Esophagus muscularis mucosa (tissue), 4 donors: ENCODE measurements at regions not wholly inside any gene's neighbourhood (a gene's known extent, or its start where the extent isn't known, plus 50 kb on each side); places are given as distances from the start of the nearest gene placed in this dataset.

Source experiments
- DNase-seq: peaks from one replicate; pipeline ENCODE4 v3.0.0-alpha.2; 2017; ENCODE audit errors: extremely low spot score
- H3K27ac ChIP-seq, 4 donors: fragments of 200-600 bp; sonication (generic); replicated peaks in 1 of 4; 1 replicate in 3 of 4; 2 replicates in 1 of 4; pipeline ENCODE4 v1.5.1; 2016 to 2019; ENCODE audit warnings: mild to moderate bottlenecking in 1 of 4
- H3K27me3 ChIP-seq, 4 donors: fragments of 200-600 bp; sonication (generic); one replicate each; pipeline versions ENCODE4 v1.5.1 to v1.6.0; 2016 to 2019
- H3K36me3 ChIP-seq, 4 donors: fragments of 200-600 bp; sonication (generic); one replicate each; pipeline ENCODE4 v1.5.1; 2016 to 2019
- H3K4me1 ChIP-seq, 4 donors: fragments of 200-600 bp; sonication (generic); one replicate each; pipeline ENCODE4 v1.5.1; 2016 to 2019
- H3K4me3 ChIP-seq, 4 donors: fragments of 200-600 bp; sonication (generic); 1 replicate in 2 of 4; 2 replicates in 2 of 4; pipeline ENCODE4 v1.5.1; 2016 to 2019; ENCODE audit warnings: mild to moderate bottlenecking in 4 of 4, moderate library complexity in 1 of 4
- H3K9me3 ChIP-seq, 4 donors: fragments of 200-600 bp; sonication (generic); 1 replicate in 3 of 4; 2 replicates in 1 of 4; pipeline ENCODE4 v1.5.1; 2016 to 2019
- EP300 ChIP-seq: sonication (generic); formaldehyde crosslinking; IDR thresholded peaks from one replicate; pipeline ENCODE4 v1.6.1; 2017; ENCODE audit warnings: antibody characterized with exemption
- POLR2A ChIP-seq: fragments of 450-650 bp; IDR thresholded peaks from one replicate; pipeline ENCODE4 v1.6.1; 2017; ENCODE audit warnings: antibody characterized with exemption, moderate library complexity, mild to moderate bottlenecking, low read depth
- POLR2AphosphoS5 ChIP-seq, 2 donors: sonication (generic); formaldehyde crosslinking; IDR thresholded peaks; one replicate each; pipeline ENCODE4 v1.6.1; 2017; ENCODE audit warnings: antibody characterized with exemption in 2 of 2
- WGBS: methylation state at CpG from one replicate; pipeline ENCODE4 v1.1.5; 2018; 5-methylcytosine and 5-hydroxymethylcytosine counted together
- intact Hi-C: fragments of 100-400 bp; cut with DNase I; formaldehyde crosslinking; loops from one replicate; pipeline ENCODE4 v1.15.1; 2023
- TF ChIP-seq, protein P1 (sequence below), 3 experiments: fragments of 200-600 bp in 2 of 3; fragments of 450-650 bp in 1 of 3; sonication (generic) in 2 of 3; IDR thresholded peaks; one replicate each; pipeline ENCODE4 v1.5.1; 2017 to 2019; ENCODE audit warnings: antibody characterized with exemption in 3 of 3, mild to moderate bottlenecking in 2 of 3, moderate library complexity in 1 of 3

DNA sequence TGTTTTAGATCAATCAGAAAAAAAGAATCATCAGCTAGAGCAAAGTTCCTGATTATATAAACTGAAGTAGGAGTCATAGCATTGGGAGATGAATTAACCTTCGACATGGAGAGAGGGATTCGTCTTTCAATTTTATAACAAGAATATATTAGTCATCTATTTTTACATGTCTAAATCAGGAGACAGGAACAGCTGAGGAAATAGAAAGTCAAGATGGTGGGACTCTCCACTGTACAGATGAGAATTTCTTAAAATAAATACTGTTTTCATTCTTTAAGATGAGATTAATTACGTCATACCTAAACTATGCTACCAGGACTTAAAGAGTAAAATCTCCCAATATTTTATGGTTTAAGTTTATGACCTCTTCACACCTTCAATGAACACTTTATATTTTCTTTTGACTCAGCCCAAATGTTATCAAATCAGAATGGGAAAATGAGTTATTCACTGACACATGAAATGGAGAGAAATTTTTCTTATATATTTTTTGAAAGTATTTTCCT is 1137.7 kb downstream of the EPHA7 start:
- no peak overlapping the region for H3K27ac ChIP-seq
- 25% methylated on average over 3 of the region's 3 CpGs for WGBS
- TF ChIP-seq EP300: no peak
- no peak for TF ChIP-seq POLR2AphosphoS5 (IDR thresholded peaks at IDR 0.05)
- TF ChIP-seq, protein P1, sequence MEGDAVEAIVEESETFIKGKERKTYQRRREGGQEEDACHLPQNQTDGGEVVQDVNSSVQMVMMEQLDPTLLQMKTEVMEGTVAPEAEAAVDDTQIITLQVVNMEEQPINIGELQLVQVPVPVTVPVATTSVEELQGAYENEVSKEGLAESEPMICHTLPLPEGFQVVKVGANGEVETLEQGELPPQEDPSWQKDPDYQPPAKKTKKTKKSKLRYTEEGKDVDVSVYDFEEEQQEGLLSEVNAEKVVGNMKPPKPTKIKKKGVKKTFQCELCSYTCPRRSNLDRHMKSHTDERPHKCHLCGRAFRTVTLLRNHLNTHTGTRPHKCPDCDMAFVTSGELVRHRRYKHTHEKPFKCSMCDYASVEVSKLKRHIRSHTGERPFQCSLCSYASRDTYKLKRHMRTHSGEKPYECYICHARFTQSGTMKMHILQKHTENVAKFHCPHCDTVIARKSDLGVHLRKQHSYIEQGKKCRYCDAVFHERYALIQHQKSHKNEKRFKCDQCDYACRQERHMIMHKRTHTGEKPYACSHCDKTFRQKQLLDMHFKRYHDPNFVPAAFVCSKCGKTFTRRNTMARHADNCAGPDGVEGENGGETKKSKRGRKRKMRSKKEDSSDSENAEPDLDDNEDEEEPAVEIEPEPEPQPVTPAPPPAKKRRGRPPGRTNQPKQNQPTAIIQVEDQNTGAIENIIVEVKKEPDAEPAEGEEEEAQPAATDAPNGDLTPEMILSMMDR (IDR thresholded peaks at IDR 0.05): no peak
- TF ChIP-seq POLR2A: no peak
- no peak for DNase-seq
- H3K27me3 ChIP-seq: no peaks in the 10 kb centered on the region
- H3K4me3 ChIP-seq: no peak overlapping the region
- no peaks in the 10 kb centered on the region for H3K36me3 ChIP-seq
- H3K9me3 ChIP-seq: no peaks in the 10 kb centered on the region
- H3K4me1 ChIP-seq: no peaks in the 10 kb centered on the region
- intact Hi-C loops: no loop called here

DNA sequence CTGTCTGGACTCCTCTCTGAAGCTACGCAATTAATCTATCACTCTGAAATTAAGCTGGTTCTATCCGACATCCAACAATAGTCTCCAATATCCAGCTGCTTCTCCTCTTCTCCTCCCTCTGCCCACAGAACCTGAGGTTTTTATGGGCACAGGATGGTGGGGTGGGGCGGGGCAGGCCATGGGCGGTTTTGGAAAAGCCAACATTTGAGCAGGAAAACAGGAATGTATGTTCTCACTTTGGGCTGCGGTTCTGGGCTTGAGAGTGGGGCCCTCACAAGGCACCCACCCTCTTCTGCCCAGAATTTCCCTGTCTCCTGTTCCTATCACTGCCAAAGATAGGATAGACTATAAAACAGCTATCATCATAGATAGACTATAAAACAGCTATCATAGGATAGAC is 1144.2 kb downstream of the EPHA7 start:
- Histone ChIP-seq H3K4me3 (no peak overlapping the region), H3K36me3 (no peaks in the 10 kb centered on the region), H3K4me1 (no peaks in the 10 kb centered on the region), H3K27ac (no peak overlapping the region), H3K27me3 (no peaks in the 10 kb centered on the region), H3K9me3 (no peaks in the 10 kb centered on the region)
- TF ChIP-seq, protein P1 (IDR thresholded peaks at IDR 0.05): no peak
- TF ChIP-seq EP300 (no peak), POLR2AphosphoS5 (IDR thresholded peaks at IDR 0.05) (no peak), POLR2A (no peak)
- 94% methylated on average over 5 of the region's 5 CpGs for WGBS
- DNase-seq: no peak
- intact Hi-C loops: no loop called here

DNA sequence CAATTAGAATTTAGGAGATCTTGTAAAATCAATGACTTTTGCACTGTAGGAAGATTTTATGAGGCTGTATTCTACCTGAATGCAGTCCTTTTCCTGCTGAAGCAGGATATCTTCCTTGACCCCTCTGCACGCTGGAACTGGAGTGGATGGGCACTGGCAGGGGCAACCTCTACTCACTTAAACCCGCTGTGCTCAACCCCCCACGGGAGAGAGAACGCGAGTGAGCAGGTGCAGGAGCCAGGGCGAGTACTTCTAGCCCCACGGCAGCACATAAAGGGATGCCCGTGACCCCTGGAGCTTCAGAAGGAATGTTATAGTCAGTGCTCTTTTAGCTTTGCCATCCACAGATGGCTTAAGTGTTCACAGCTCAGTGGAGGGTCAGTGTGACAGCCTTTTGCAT is 1144.8 kb downstream of the EPHA7 start:
- H3K27me3 ChIP-seq: no peaks in the 10 kb centered on the region
- no peaks in the 10 kb centered on the region for H3K36me3 ChIP-seq
- no peak overlapping the region for H3K27ac ChIP-seq
- H3K4me1 ChIP-seq: no peaks in the 10 kb centered on the region
- intact Hi-C loops: no loop called here
- TF ChIP-seq EP300 (no peak), POLR2AphosphoS5 (IDR thresholded peaks at IDR 0.05) (no peak), POLR2A (no peak)
- TF ChIP-seq, protein P1 (IDR thresholded peaks at IDR 0.05): no peak
- H3K4me3 ChIP-seq: no peak overlapping the region
- DNase-seq: no peak
- no peaks in the 10 kb centered on the region for H3K9me3 ChIP-seq
- WGBS: 93% methylated on average over 5 of the region's 8 CpGs

DNA sequence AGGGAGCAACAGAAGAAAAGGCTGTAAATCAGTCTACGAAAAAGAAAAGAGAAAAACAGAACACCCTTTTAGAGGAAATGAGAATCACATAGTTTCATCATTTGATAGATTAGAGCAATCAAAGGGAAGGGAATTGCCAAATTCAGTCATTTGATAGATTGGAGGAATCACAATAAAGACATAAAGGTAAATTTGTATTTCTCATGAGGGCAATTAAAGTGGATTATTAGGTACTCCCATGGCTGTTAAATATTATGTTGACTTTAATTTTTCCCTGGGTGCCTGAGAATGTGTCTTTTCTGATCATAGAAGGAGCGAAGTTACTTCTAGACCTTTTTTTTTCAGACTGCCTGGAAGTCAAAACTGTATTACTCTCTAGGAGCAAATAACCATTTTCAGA is 1145.7 kb downstream of the EPHA7 start:
- Histone ChIP-seq H3K27ac (no peak overlapping the region), H3K9me3 (no peaks in the 10 kb centered on the region), H3K4me1 (no peaks in the 10 kb centered on the region), H3K27me3 (no peaks in the 10 kb centered on the region), H3K36me3 (no peaks in the 10 kb centered on the region), H3K4me3 (no peak overlapping the region)
- no peak for DNase-seq
- intact Hi-C loops: no loop called here
- TF ChIP-seq POLR2AphosphoS5 (IDR thresholded peaks at IDR 0.05) (no peak), EP300 (no peak), POLR2A (no peak)
- TF ChIP-seq, protein P1 (IDR thresholded peaks at IDR 0.05): no peak
- WGBS: 80% methylated on average over 2 of the region's 2 CpGs

DNA sequence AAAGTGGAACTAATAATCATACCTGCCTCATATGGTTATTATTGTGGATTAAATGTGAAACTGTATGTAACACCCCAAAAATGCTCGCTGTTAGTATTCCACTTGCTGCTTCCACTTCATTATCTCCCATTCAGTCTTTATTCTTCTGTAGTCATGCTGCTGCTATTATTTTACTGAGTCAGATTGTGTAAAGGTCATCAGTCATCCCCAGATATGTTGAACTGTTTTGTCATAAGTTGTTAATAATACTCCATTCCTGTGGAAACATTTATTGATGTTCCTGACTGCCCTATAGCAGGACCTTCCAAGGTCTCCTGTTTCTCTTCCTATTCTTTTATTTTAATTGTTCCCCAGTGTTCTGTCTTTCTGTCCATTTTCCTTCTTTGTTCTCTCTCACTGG is 1148.3 kb downstream of the EPHA7 start:
- WGBS: 76% methylated on average over 1 of the region's 1 CpG
- H3K36me3 ChIP-seq: no peaks in the 10 kb centered on the region
- no peaks in the 10 kb centered on the region for H3K9me3 ChIP-seq
- H3K27me3 ChIP-seq: no peaks in the 10 kb centered on the region
- TF ChIP-seq POLR2AphosphoS5 (IDR thresholded peaks at IDR 0.05) (no peak), EP300 (no peak), POLR2A (no peak)
- TF ChIP-seq, protein P1 (IDR thresholded peaks at IDR 0.05): no peak
- no peak overlapping the region for H3K27ac ChIP-seq
- intact Hi-C loops: no loop called here
- no peak overlapping the region for H3K4me3 ChIP-seq
- H3K4me1 ChIP-seq: no peaks in the 10 kb centered on the region
- no peak for DNase-seq
